Left kidney (tissue), 1 donor: ENCODE measurements at regions not wholly inside any gene's neighbourhood (a gene's known extent, or its start where the extent isn't known, plus 50 kb on each side); places are given as distances from the start of the nearest gene placed in this dataset.

Experiments used
- DNase-seq: peaks from one replicate; pipeline ENCODE4 v3.0.0-alpha.2; 2013

DNA sequence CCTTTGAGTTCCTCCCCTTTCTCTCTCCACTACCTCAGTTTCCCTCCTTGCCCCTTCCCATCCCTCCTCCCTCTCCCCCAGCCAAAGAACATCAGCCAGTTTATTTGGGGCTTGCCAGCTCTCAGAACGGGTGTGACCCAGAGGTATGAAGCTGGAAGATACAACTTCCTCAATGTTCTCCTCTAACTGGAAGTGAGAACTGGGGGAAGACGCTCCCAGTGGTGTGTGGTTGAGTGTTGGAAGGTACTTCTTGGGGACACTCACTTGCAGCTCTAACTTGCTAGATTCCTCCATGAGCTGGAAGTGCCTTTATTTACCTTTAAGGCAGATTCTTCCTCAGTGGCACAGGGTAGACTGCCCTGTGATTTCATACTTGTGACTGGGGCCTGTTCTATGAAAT lies 110.5 kb upstream of the HABP2 start:
- DNase-seq: no peak

DNA sequence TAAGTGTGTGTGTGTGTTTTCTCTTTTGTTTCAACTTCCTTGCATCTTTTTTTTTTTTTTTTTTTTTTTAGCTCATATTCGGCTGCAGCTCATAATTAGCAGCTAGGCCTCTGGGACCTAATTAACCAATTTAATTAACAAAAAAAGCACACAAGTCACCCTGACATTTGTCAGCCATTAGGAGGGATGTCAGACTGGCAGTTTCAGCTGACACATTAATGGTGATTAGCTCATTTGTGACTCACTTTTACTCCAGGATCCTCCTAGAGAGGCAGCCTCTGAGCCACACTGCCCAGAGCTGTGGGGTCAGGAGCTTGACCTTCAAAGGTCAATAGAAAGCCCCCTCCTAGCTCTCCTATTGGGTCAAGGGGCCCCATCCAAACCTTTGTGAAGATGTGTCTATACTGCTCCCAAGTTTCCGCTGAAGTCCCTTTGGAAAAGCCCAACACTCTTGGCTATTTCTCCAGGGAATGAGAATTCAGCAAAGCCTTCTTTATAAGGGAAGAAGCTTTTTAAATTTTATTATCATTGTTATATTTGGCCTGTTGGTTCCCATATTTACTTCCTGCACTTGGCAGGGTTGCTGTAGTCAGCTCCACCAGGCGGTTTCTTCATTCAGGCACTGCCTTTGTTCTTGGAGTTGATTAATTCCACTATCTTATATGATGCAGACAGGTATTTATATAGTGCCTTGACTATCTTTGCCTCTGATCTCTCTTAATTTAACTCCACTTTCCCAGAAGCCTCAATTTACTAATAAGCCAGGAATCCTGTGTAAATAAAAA lies 109.5 kb upstream of the HABP2 start:
- DNase-seq: no peak

DNA sequence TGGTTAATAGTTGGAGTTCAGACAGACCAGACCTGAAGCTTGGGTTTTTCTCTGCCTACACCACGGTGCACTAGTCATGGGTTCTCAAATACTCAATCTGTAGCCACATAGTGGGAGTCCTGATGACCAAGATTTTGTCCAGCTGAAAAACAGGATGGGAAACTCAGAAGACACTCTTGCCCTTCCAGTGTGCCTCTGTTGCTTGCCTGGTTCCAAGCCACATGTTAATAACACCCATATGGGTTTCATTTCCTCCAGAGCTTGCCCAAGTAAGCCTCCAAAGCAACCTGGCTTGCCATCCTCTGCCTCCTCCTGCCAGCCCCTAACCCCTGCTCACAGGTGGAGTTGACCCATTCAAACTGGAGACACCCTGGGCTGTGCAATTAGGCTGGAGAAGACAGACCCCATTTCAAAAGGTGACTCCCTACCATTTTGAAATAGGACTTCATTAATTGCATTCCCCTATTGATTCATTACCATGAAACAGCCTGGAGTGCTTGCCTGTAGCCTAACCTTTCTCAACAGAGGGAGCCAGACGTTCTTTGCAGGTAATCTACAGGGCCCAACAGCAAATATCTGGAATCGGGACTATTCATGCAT lies 108.0 kb upstream of the HABP2 start:
- no peak for DNase-seq

DNA sequence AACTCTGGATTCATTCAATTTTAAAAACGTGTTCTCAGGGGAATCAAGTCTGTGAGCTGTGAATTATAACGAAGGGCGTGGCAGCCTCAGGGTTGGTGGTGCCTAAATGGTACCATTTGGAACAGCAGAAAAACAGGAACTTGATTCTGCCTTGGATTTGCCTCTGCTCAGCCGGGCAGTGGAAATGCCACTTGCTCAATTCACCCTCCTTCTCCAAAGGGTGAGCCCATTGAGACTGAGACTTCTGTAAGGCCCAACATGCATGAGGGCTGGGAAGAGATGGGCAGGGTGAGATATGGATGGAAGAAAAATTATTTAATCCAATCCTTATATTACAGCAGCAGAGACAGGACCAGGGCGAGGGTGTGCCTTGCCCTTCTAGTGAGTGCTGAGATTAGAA lies 107.1 kb upstream of the HABP2 start:
- DNase-seq: no peak

DNA sequence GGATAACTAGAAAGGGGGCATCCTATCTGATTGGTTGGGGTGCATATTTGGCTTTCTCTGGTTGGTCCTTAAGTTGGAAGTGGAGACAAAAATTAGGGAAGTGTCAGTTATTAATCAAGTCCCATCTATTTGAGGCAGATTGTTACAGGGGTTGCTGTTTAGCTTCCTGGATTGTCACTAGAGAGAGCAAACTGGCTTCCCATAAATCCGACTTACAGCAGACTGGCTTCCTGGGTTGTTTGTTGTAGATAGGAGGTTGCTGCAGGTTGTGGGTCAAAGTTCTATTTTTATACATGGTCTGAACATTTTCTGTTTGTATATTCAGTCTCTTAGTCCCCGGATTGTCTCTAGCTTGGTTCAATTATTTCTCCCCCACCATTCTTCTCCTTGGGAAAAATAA lies 106.1 kb upstream of the HABP2 start:
- no peak for DNase-seq

DNA sequence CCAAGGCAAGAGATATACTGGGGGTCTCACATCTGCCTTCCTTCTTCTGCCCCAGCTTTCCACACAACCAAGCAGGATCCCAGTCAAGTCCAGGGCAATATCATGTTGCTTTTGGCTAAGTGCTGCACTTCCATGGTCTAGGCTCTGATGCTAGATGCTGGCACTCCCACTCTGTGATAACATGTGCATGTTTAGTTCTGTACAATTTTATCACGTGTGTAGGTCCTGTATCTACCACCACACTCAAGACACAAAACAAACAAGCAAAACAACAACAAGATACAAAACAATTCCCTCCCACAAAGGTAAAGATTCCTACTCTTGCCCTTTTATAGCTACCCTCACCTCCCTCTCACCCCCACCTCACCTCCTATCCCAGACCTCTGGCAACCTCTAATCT lies 105.6 kb upstream of the HABP2 start:
- DNase-seq: no peak

DNA sequence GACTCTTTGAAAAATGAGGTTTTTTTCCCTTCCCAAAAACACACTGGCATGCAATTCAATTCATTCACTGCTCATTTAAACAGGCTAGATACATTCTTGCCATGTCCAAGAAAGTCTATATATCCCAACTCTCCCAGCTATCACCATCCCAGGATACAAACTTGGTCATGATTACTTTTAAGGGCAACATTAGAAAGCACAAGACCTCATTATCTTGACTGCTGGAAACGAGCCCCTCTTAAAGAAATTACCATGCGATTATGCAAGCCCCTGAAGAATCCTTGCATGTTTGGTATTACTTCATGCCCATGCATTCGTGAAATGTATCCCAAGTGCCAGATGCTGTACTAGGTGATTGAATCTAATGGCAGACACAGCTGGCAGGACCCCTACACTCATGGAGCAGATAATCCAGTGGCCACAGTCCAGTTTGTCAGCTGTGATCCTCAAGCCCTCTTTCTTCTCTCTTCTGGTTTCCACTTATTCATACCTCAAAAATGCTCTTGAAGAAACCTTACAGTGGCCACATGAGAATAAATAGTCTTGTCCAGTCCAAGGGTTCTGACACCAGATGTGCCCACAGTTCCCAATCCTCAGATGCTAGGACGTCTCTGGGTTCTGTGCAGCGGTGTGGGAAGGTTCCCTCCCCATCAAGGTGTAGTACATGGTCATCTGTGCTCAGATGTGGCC lies 103.7 kb upstream of the HABP2 start:
- DNase-seq: no peak

DNA sequence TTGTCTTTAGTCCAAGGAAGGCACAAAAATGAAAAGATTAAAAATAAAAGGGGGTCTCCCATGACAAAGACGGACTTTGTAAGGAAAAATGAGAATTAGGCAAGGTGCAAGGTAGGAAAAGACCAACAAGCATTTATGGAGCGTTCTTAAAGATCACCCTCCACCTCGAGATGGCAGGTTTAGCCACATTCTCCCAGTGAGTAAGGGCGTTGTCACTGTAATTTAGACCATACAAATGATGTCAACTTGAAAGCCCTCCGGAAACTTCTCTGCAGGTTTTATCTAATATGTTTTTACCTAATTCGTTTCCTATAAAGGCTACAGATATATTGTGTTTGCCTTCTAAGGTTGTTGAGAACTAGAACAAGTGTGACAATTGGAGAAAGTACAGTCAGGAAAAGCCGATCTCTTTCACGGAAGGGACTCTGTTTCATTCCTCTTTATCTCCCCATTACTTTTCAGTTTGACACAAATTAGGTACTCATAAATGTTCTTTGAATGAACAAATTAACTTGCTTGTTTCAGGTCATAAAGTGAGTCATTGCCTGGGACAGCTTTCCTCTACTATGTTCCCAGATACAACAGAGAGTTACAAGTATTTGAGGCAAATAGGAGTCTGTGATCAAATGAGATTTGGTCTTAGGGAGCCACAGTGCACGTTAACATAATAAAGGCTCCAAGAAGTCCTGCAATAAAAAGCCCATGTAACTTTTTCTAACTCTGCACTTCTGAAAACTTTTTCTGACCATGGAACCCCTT lies 102.6 kb upstream of the HABP2 start:
- no peak for DNase-seq

DNA sequence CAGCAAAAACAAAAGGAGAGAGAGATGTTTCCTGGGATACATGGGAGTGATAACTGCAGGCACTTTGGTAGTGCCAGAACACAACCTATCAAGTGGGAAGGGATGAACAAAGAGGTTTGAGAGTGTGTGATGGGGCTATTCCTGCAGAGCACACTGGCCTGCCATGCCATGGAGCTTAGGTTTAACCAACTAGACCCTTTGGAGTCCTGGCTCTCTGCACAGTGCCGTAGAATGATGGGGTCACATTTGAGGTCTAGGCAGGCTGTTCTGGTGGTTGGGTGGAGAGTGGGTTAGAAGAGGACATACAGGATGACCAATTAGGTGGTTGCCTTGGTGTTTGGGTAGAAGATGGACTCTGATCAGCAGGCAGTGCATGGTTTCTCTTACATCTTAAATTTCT lies 101.9 kb upstream of the HABP2 start:
- DNase-seq: no peak

DNA sequence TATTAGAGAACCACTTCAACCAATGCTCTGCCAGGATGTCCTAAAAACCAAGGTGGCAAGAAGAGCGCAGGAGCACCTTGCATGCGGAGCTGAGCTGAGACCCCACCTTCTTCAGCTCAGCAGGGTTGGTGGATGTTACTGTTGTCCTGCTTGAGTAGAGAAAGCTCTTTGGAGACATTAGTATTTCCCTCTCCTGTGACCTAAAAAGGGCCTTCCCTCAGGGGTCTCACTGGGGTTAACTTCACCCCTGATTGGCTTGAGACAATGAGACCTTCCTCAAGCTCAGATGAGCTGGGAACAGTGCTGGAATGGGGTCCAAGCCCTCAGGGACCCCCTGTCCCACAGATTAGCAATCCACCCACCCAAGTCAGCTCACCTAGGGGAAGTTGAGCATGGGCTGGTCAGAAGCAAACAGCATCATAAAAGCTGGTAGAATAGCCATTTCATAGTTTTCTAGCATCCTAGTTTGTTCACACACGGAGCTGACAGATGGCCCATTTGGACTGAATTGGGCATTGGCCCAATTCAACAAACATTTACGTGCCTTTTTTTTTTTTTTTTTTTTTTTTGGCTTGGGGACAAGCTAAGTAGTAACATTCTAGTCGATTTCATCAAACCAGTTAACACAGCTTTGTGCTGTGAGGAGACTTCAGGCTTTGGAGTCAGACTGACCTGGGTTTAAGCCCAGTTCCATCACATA lies 100.6 kb upstream of the HABP2 start:
- no peak for DNase-seq

DNA sequence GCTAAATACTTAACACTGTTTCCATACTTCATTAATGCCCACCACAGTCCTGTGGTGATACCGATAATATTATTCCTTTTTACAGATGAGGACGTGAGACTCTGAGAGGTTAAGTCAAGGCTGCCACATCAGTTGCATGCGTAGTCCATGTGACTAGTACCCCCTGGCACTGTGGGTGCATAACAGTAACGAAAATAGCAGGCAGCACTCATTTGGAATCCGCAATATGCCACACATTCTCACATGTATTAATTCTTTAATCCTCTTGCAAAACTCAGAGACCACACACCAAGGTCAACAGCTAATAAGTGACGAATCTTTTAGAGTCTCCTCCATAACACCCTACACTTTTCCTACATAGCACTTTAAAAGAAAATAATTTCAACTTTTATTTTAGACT lies 99.5 kb upstream of the HABP2 start:
- DNase-seq: no peak

DNA sequence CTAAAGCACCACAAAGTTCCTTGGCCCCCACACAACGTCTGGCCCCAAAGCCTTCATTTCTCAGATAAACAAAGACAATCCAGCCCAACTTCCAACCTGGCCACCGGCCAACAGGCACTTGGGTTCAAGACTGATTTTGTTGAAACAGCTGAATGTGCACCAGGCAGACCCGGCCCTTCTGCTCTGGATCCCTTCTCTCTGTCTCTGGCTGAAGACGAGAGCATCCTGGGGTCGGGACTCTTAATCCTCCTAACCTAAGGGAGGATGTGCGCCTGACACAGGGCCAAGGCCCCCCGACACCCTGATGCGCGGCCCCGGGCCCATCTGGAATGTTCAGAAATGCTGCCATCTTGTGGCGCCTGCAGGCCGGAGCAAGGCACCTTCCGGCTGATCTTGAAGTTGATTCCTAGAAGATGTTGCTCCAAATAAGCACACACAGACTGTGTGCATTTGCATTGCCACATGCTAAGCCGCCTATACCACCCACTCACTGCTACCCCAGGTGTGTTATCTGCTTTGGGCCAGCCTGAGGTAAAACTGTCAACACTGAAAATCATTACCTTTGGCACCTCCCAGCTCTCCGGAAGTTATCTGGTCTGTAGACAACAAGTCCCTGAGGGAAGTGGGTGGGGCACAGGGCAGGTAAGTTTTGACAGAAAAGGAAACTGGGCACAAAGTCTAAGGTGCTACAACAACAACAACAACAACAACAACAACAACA lies 98.4 kb upstream of the HABP2 start:
- DNase-seq: peak; percentile 40

DNA sequence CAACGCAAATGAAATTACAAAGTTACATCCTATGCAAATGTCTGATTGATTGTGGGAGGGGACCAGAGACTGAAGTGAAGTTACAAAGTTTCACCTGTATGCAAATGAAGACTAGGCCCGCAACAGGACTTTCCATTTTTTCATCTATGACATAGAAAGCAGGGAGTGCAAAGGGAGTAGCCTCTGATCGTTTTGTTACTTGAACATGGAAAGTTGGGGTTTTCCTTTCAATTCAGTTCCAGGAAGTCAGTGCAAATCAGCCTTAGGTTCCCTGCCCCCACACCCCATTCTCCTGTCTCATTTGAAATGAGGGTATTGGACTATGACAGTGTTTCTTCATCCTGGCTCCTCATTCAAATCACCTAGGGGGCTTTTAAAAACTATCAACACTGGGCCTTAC lies 96.9 kb upstream of the HABP2 start:
- DNase-seq: no peak

DNA sequence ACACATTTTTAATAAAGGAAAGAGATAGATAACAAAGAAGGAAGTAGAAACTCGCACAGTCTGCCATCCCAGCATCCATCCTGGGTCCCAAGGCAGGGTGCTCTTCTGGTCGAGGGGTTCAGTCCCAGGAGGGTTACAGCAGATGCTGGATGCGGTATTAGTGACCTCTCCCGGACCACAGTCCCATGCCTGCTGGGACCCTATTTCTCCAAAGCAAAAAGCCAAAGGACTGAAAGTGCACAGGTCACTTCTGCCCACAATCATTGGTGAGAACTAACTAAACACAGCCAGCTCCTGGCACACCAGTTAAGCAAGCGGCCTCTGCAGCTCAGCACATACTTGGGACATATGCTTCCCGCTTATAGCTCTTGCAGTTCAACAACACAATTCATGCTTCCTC lies 96.1 kb upstream of the HABP2 start:
- DNase-seq: no peak

DNA sequence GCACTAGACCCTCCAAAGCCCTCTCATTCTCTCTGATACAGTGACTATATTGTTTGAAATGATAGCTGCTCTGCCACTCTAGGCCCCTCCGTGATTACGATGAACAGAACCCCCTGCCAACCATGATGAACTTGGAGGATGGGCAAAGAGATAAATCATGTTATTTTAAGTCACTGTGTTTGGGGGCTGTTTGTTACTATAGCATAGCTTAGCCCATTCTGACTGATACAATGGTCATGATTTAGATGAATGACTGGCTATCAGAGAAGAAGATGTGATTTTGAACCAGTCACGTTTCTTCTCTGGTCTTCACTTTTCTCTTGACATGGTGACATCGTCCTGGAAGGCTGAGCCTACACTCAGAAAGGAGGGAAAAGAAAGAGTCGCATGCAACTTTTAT lies 95.4 kb upstream of the HABP2 start:
- DNase-seq: no peak

DNA sequence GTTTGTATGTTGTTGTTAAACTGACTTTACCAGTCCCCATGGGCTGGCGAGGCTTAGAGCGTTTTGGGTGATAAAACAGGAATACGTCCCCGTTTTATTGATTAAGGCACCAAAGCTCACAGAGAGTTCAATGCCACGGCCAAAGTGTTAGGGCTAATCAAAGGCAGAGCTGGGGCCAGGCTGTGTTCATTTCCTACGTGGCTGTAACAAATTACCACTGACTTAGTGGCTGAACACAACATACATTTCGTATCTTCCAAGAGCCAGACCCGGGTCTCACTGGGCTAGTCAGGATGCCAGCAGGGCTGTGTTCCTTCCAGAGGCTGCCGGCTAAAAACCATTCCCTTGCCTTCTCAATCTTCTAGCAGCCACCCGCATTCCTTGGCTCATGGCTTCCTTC lies 94.4 kb upstream of the HABP2 start:
- DNase-seq: no peak

DNA sequence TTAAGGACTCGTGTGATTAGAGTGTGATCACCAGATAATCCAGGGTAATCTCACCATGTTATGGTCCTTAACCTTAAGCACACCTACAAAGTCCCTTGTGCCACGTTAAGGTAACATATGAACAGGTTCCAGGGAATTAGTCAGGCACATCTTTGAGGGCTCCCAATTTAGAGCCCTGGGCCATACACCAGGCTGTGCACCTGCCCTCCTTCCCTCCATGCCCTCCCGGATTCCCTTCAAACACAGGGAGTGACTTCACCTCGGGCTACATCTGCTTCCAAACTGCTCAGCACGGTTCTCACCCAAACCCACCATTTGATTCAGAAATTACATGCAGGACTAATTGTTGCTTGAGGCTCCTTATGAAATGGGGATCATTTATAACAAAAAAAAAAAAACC lies 93.9 kb upstream of the HABP2 start:
- no peak for DNase-seq

DNA sequence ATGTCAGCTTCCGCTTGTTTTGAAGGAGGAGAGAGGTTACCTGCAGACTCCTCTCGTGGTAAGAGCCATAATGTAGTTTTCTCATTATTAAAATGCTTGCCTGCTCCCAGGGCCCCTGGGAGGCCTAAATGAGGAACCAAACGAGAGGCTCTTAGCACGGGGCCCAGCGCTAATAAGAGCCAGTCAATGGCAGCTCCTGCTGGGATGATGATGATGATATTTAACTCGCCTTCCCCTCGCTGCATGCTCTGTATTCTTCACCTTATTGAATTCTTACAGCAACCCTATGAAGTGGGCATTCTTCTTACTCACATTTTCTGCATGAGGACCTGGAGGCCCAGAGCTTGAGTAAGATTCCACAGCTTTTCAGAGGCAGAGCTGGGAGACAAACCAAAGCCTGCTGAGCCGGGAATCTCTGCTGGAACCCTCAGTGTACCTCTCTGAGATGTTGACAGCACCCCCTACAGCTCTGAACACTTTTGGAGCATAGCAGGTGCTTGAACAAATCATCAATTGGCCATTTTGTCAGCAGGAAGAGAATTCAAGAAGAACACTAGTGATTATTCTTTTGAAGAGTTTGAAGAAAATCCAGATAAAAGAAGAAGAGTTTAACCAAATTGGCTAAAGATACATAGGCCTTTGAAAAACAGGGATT lies 93.1 kb upstream of the HABP2 start:
- no peak for DNase-seq

DNA sequence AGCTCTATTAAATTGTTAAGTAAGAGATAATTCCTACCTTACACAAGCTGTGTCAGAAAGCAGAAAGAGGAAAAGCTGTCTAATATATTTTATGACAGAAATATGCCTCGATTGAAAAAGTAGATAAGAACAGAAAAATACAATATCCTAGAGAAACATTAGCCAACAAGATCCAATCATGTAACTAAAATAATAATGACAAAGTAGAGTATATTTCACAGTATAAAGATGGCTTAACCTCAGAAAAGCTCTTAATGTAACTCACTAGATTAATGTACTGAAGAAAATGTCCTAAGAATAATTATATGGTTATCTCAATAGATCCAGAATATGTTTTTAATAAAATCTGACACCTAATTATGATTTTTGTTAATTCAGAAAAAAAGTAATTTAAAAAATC lies 89.8 kb upstream of the HABP2 start:
- no peak for DNase-seq

DNA sequence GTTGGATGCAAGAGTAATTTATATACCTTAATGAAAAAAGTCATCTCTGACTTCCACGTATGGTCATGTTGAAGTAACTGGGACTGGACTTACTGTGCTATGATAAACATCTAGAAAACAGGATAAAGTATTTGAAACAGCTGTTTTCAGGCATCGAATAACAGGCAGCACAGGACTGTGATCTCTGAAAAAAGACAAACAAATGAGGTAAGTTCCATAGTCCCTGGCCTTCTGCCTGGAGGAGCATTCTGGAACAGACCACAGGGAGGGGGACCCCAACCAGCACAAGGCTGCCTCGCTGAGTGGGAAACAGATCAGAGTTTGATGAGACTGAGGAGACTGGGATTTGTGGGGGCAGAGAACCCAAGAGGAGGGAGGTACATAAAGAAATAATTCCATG lies 89.1 kb upstream of the HABP2 start:
- no peak for DNase-seq

DNA sequence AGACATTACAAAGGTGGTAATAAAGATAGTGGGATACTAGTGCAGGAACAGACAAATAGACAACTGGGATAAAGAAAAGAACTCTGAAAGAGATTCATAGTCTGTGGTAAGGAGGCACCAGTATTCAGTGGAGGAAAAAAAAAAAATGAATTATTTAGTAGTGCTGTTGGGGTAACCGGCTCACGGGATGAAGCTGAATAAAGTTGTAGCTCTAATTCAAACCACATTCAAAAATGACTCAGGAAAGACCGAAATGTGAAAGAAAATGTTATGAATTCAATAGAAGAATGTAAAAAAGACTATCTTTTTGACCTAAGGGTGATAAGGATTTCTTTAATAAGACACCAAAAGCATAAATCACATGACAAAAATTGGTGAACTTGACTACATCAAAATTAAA lies 83.1 kb upstream of the HABP2 start:
- no peak for DNase-seq
